GM12878 (cell line): ENCODE measurements at regions not wholly inside any gene's neighbourhood (a gene's known extent, or its start where the extent isn't known, plus 50 kb on each side); places are given as distances from the start of the nearest gene placed in this dataset.
A peak's percentile ranks its signal among the peaks of the same experiment; 100 is the strongest.

ENCODE experiments used
- DPF2 ChIP-seq: fragments of 450-650 bp; IDR thresholded peaks from 2 replicates; pipeline ENCODE4 v1.6.1; 2017; ENCODE audit warnings: mild to moderate bottlenecking
- ELK1 ChIP-seq: IDR thresholded peaks from 2 replicates; pipeline ENCODE4 v1.6.1; 2012; ENCODE audit warnings: low read depth, low read length, improper control_type of control experiment
- HSF1 ChIP-seq: fragments of 150-350 bp; IDR thresholded peaks from 2 replicates; pipeline ENCODE4 v1.6.1; 2014; ENCODE audit warnings: mild to moderate bottlenecking, low read depth, low read length
- POLR2A ChIP-seq: IDR thresholded peaks from 2 replicates; pipeline ENCODE4 v1.6.1; 2011; ENCODE audit warnings: low read depth, mild to moderate bottlenecking, low read length
- RAD21 ChIP-seq: IDR thresholded peaks from 2 replicates; pipeline ENCODE4 v1.6.1; 2011; ENCODE audit warnings: mild to moderate bottlenecking, low read depth, low read length, moderate library complexity; ENCODE audit not compliant: insufficient read depth
- SKIL ChIP-seq: fragments of 450-650 bp; IDR thresholded peaks from 2 replicates; pipeline ENCODE4 v1.6.1; 2017; ENCODE audit warnings: mild to moderate bottlenecking, low read depth, inconsistent platforms; ENCODE audit not compliant: poor library complexity, severe bottlenecking
- SMAD1 ChIP-seq: fragments of 450-650 bp; IDR thresholded peaks from 2 replicates; pipeline ENCODE4 v1.6.1; 2018; ENCODE audit warnings: mild to moderate bottlenecking, low read depth; ENCODE audit not compliant: partially characterized antibody
- SMC3 ChIP-seq: IDR thresholded peaks from 2 replicates; pipeline ENCODE4 v1.6.1; 2011; ENCODE audit warnings: low read length, improper control_type of control experiment, borderline replicate concordance
- SREBF1 ChIP-seq: IDR thresholded peaks from 2 replicates; pipeline ENCODE4 v1.6.1; 2012; ENCODE audit warnings: mild to moderate bottlenecking, low read length
- ZBED1 ChIP-seq: IDR thresholded peaks from 2 replicates; pipeline ENCODE4 v1.6.1; 2016; ENCODE audit warnings: borderline replicate concordance
- TF ChIP-seq, protein P1 (sequence below): fragments of 450-650 bp; IDR thresholded peaks from 2 replicates; pipeline ENCODE4 v1.6.1; 2017; ENCODE audit warnings: antibody characterized with exemption, mild to moderate bottlenecking, moderate library complexity
- TF ChIP-seq, protein P2 (sequence below): IDR thresholded peaks from 2 replicates; pipeline ENCODE4 v1.6.1; 2012; ENCODE audit warnings: mild to moderate bottlenecking, low read depth, low read length
- TF ChIP-seq, protein P3 (sequence below): fragments of 450-650 bp; IDR thresholded peaks from 2 replicates; pipeline ENCODE4 v1.6.1; 2017; ENCODE audit warnings: mild to moderate bottlenecking, moderate library complexity

- TF ChIP-seq ELK1 (no peak), DPF2 (0 out of 2 replicates have a peak, but pooled peaks have one; percentile 23), RAD21 (peak; percentile 47), POLR2A (no peak), ZBED1 (no peak), SMAD1 (no peak), HSF1 (no peak), SMC3 (peak; percentile 65; the same call in 1 of the 2 replicates), SKIL (no peak), SREBF1 (no peak)
- TF ChIP-seq, protein P1, sequence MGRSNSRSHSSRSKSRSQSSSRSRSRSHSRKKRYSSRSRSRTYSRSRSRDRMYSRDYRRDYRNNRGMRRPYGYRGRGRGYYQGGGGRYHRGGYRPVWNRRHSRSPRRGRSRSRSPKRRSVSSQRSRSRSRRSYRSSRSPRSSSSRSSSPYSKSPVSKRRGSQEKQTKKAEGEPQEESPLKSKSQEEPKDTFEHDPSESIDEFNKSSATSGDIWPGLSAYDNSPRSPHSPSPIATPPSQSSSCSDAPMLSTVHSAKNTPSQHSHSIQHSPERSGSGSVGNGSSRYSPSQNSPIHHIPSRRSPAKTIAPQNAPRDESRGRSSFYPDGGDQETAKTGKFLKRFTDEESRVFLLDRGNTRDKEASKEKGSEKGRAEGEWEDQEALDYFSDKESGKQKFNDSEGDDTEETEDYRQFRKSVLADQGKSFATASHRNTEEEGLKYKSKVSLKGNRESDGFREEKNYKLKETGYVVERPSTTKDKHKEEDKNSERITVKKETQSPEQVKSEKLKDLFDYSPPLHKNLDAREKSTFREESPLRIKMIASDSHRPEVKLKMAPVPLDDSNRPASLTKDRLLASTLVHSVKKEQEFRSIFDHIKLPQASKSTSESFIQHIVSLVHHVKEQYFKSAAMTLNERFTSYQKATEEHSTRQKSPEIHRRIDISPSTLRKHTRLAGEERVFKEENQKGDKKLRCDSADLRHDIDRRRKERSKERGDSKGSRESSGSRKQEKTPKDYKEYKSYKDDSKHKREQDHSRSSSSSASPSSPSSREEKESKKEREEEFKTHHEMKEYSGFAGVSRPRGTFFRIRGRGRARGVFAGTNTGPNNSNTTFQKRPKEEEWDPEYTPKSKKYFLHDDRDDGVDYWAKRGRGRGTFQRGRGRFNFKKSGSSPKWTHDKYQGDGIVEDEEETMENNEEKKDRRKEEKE = no peak
- TF ChIP-seq, protein P2, sequence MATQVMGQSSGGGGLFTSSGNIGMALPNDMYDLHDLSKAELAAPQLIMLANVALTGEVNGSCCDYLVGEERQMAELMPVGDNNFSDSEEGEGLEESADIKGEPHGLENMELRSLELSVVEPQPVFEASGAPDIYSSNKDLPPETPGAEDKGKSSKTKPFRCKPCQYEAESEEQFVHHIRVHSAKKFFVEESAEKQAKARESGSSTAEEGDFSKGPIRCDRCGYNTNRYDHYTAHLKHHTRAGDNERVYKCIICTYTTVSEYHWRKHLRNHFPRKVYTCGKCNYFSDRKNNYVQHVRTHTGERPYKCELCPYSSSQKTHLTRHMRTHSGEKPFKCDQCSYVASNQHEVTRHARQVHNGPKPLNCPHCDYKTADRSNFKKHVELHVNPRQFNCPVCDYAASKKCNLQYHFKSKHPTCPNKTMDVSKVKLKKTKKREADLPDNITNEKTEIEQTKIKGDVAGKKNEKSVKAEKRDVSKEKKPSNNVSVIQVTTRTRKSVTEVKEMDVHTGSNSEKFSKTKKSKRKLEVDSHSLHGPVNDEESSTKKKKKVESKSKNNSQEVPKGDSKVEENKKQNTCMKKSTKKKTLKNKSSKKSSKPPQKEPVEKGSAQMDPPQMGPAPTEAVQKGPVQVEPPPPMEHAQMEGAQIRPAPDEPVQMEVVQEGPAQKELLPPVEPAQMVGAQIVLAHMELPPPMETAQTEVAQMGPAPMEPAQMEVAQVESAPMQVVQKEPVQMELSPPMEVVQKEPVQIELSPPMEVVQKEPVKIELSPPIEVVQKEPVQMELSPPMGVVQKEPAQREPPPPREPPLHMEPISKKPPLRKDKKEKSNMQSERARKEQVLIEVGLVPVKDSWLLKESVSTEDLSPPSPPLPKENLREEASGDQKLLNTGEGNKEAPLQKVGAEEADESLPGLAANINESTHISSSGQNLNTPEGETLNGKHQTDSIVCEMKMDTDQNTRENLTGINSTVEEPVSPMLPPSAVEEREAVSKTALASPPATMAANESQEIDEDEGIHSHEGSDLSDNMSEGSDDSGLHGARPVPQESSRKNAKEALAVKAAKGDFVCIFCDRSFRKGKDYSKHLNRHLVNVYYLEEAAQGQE = no peak
- TF ChIP-seq, protein P3, sequence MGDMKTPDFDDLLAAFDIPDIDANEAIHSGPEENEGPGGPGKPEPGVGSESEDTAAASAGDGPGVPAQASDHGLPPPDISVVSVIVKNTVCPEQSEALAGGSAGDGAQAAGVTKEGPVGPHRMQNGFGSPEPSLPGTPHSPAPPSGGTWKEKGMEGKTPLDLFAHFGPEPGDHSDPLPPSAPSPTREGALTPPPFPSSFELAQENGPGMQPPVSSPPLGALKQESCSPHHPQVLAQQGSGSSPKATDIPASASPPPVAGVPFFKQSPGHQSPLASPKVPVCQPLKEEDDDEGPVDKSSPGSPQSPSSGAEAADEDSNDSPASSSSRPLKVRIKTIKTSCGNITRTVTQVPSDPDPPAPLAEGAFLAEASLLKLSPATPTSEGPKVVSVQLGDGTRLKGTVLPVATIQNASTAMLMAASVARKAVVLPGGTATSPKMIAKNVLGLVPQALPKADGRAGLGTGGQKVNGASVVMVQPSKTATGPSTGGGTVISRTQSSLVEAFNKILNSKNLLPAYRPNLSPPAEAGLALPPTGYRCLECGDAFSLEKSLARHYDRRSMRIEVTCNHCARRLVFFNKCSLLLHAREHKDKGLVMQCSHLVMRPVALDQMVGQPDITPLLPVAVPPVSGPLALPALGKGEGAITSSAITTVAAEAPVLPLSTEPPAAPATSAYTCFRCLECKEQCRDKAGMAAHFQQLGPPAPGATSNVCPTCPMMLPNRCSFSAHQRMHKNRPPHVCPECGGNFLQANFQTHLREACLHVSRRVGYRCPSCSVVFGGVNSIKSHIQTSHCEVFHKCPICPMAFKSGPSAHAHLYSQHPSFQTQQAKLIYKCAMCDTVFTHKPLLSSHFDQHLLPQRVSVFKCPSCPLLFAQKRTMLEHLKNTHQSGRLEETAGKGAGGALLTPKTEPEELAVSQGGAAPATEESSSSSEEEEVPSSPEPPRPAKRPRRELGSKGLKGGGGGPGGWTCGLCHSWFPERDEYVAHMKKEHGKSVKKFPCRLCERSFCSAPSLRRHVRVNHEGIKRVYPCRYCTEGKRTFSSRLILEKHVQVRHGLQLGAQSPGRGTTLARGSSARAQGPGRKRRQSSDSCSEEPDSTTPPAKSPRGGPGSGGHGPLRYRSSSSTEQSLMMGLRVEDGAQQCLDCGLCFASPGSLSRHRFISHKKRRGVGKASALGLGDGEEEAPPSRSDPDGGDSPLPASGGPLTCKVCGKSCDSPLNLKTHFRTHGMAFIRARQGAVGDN = 0 out of 2 replicates have a peak, but pooled peaks have one; percentile 25
Observed at GRCh38 chr15:77870195-77871065, 207.1 kb downstream of the TBC1D2B start (continued).
